ENCODE measurements at regions not wholly inside any gene's neighbourhood (a gene's known extent, or its start where the extent isn't known, plus 50 kb on each side); places are given as distances from the start of the nearest gene placed in this dataset.
"Not testable (repeated sequence)": the region's sequence is repeated elsewhere in the genome, so short reads cannot be mapped to it uniquely, and the experiment has no call there.

- no peak for ATAC-seq (ENCODE audit: low read depth)
- WGBS (ENCODE audit: insufficient coverage): 94% methylated on average over 3 of the region's 5 CpGs
- H3K4me1 Mint-ChIP-seq: no peaks in the 10 kb centered on the region
These were observed 249.5 kb upstream of the KCNG1 start for GRCh38 chr20:51272401-51272800.

GRCh38 chr20:51271931-51272330, 249.0 kb upstream of the KCNG1 start:
- CTCF ChIA-PET: interaction anchor here (1.5 kb wide), 1 partner anchor 35 kb away, joined by 4 read pairs; no protein-coding TSS in a partner anchor

More at GRCh38 chr20:51272401-51272800, 249.5 kb upstream of the KCNG1 start:
- Histone ChIP-seq H3K4me3 (ENCODE audit: control extremely low read depth in 1 of 5, extremely low read depth in 1 of 5, insufficient read depth in 1 of 5, low read depth in 2 of 5, low read length in 4 of 5) (no peak overlapping the region), H3K9ac (ENCODE audit: low read length) (no peak overlapping the region), H3K79me2 (ENCODE audit: control insufficient read depth, insufficient read depth, low read length) (no peaks in the 10 kb centered on the region), H4K20me1 (ENCODE audit: control insufficient read depth, insufficient read depth, low read length, poor library complexity, severe bottlenecking) (no peaks in the 10 kb centered on the region), H2AFZ (ENCODE audit: insufficient read depth, low read depth, low read length, poor library complexity, severe bottlenecking) (no peak overlapping the region), H3K27me3 (replicated peaks in 1 of 4; ENCODE audit: control extremely low read depth in 1 of 4, control insufficient read depth in 3 of 4, insufficient read depth in 4 of 4, low read length in 3 of 4) (peaks cover 0 to 21% (median 5%) of the 10 kb centered on the region in 4 experiments), H3K36me3 (replicated peaks in 1 of 2; ENCODE audit: control extremely low read depth in 1 of 2, control insufficient read depth in 1 of 2, extremely low read depth in 1 of 2, insufficient read depth in 2 of 2, low read length in 1 of 2) (no peaks in the 10 kb centered on the region), H3K4me1 (ENCODE audit: control insufficient read depth in 2 of 2, insufficient read depth in 2 of 2, low read length in 2 of 2) (peaks cover 0 to 3% of the 10 kb centered on the region in 2 donors), H3K9me3 (ENCODE audit: control extremely low read depth in 1 of 3, control insufficient read depth in 2 of 3, insufficient read depth in 1 of 3, low read length in 2 of 3) (peaks cover 0 to 17% (median 0%) of the 10 kb centered on the region in 3 donors), H3K27ac (ENCODE audit: low read length in 2 of 2) (no peak overlapping the region), H3K4me2 (replicated peaks; ENCODE audit: low read depth, low read length, poor library complexity, severe bottlenecking) (no peak overlapping the region)
- Mint-ChIP-seq H3K9me3 (ENCODE audit: insufficient read depth) (peaks cover 6% of the 10 kb centered on the region), H3K27ac (no peak overlapping the region), H3K4me3 (no peak overlapping the region), H3K27me3 (peaks cover 44% of the 10 kb centered on the region)
- intact Hi-C loops (cut with micrococcal nuclease): no loop called here
- TF ChIP-seq, protein P1, sequence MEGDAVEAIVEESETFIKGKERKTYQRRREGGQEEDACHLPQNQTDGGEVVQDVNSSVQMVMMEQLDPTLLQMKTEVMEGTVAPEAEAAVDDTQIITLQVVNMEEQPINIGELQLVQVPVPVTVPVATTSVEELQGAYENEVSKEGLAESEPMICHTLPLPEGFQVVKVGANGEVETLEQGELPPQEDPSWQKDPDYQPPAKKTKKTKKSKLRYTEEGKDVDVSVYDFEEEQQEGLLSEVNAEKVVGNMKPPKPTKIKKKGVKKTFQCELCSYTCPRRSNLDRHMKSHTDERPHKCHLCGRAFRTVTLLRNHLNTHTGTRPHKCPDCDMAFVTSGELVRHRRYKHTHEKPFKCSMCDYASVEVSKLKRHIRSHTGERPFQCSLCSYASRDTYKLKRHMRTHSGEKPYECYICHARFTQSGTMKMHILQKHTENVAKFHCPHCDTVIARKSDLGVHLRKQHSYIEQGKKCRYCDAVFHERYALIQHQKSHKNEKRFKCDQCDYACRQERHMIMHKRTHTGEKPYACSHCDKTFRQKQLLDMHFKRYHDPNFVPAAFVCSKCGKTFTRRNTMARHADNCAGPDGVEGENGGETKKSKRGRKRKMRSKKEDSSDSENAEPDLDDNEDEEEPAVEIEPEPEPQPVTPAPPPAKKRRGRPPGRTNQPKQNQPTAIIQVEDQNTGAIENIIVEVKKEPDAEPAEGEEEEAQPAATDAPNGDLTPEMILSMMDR (IDR thresholded peaks at IDR 0.05): no peak
- TF ChIP-seq EZH2 (IDR thresholded peaks at IDR 0.05; ENCODE audit: borderline replicate concordance, insufficient read depth, low read depth, low read length, poor library complexity, severe bottlenecking): no peak
- no peak for DNase-seq
- CTCF ChIA-PET: interaction anchor here (1.5 kb wide), 1 partner anchor 34 kb away, joined by 4 read pairs; no protein-coding TSS in a partner anchor
- POLR2A ChIA-PET: no interaction called here

GRCh38 chr20:51271289-51271688, 248.4 kb upstream of the KCNG1 start:
- DNase-seq; H3K9me3 Mint-ChIP-seq (ENCODE audit: insufficient read depth); H2AFZ ChIP-seq (ENCODE audit: insufficient read depth, low read depth, low read length, poor library complexity, severe bottlenecking); H3K4me1 ChIP-seq (ENCODE audit: control insufficient read depth in 2 of 2, insufficient read depth in 2 of 2, low read length in 2 of 2); H3K4me3 ChIP-seq (ENCODE audit: control extremely low read depth in 1 of 5, extremely low read depth in 1 of 5, insufficient read depth in 1 of 5, low read depth in 2 of 5, low read length in 4 of 5); H3K4me1 Mint-ChIP-seq; H3K36me3 ChIP-seq (replicated peaks in 1 of 2; ENCODE audit: control extremely low read depth in 1 of 2, control insufficient read depth in 1 of 2, extremely low read depth in 1 of 2, insufficient read depth in 2 of 2, low read length in 1 of 2); H3K27ac ChIP-seq (ENCODE audit: low read length in 2 of 2); H3K79me2 ChIP-seq (ENCODE audit: control insufficient read depth, insufficient read depth, low read length); H3K9ac ChIP-seq (ENCODE audit: low read length); ATAC-seq (ENCODE audit: low read depth); intact Hi-C loops (cut with micrococcal nuclease); H3K4me2 ChIP-seq (replicated peaks; ENCODE audit: low read depth, low read length, poor library complexity, severe bottlenecking); POLR2A ChIA-PET; H4K20me1 ChIP-seq (ENCODE audit: control insufficient read depth, insufficient read depth, low read length, poor library complexity, severe bottlenecking); H3K4me3 Mint-ChIP-seq; H3K27ac Mint-ChIP-seq: not testable (repeated sequence)
- CTCF ChIA-PET: interaction anchor here (1.5 kb wide), 1 partner anchor 36 kb away, joined by 4 read pairs; no protein-coding TSS in a partner anchor
- peaks cover 35% of the 10 kb centered on the region for H3K27me3 Mint-ChIP-seq
- peaks cover 0 to 21% (median 5%) of the 10 kb centered on the region in 4 experiments for H3K27me3 ChIP-seq (replicated peaks in 1 of 4; ENCODE audit: control extremely low read depth in 1 of 4, control insufficient read depth in 3 of 4, insufficient read depth in 4 of 4, low read length in 3 of 4)
- no CpG with 5 or more reads among the region's 2 CpGs for WGBS (ENCODE audit: insufficient coverage)
- H3K9me3 ChIP-seq (ENCODE audit: control extremely low read depth in 1 of 3, control insufficient read depth in 2 of 3, insufficient read depth in 1 of 3, low read length in 2 of 3): peaks cover 0 to 17% (median 0%) of the 10 kb centered on the region in 3 donors

More at GRCh38 chr20:51271931-51272330, 249.0 kb upstream of the KCNG1 start:
- H3K9me3 Mint-ChIP-seq (ENCODE audit: insufficient read depth): peaks cover 6% of the 10 kb centered on the region
- H3K4me1 Mint-ChIP-seq: no peaks in the 10 kb centered on the region
- Histone ChIP-seq H3K4me3 (ENCODE audit: control extremely low read depth in 1 of 5, extremely low read depth in 1 of 5, insufficient read depth in 1 of 5, low read depth in 2 of 5, low read length in 4 of 5) (no peak overlapping the region), H2AFZ (ENCODE audit: insufficient read depth, low read depth, low read length, poor library complexity, severe bottlenecking) (no peak overlapping the region), H3K9ac (ENCODE audit: low read length) (no peak overlapping the region), H3K36me3 (replicated peaks in 1 of 2; ENCODE audit: control extremely low read depth in 1 of 2, control insufficient read depth in 1 of 2, extremely low read depth in 1 of 2, insufficient read depth in 2 of 2, low read length in 1 of 2) (no peaks in the 10 kb centered on the region), H3K27me3 (replicated peaks in 1 of 4; ENCODE audit: control extremely low read depth in 1 of 4, control insufficient read depth in 3 of 4, insufficient read depth in 4 of 4, low read length in 3 of 4) (peaks cover 0 to 21% (median 5%) of the 10 kb centered on the region in 4 experiments), H3K9me3 (ENCODE audit: control extremely low read depth in 1 of 3, control insufficient read depth in 2 of 3, insufficient read depth in 1 of 3, low read length in 2 of 3) (peaks cover 0 to 17% (median 0%) of the 10 kb centered on the region in 3 donors), H3K4me2 (replicated peaks; ENCODE audit: low read depth, low read length, poor library complexity, severe bottlenecking) (no peak overlapping the region), H4K20me1 (ENCODE audit: control insufficient read depth, insufficient read depth, low read length, poor library complexity, severe bottlenecking) (no peaks in the 10 kb centered on the region), H3K4me1 (ENCODE audit: control insufficient read depth in 2 of 2, insufficient read depth in 2 of 2, low read length in 2 of 2) (peaks cover 0 to 3% of the 10 kb centered on the region in 2 donors), H3K79me2 (ENCODE audit: control insufficient read depth, insufficient read depth, low read length) (no peaks in the 10 kb centered on the region), H3K27ac (ENCODE audit: low read length in 2 of 2) (no peak overlapping the region)
- DNase-seq (no peak), ATAC-seq (ENCODE audit: low read depth) (no peak)
- POLR2A ChIA-PET: no interaction called here
- intact Hi-C loops (cut with micrococcal nuclease): no loop called here
- no peak overlapping the region for H3K27ac Mint-ChIP-seq
- H3K4me3 Mint-ChIP-seq: no peak overlapping the region
- WGBS (ENCODE audit: insufficient coverage): 97% methylated on average over 5 of the region's 7 CpGs
- peaks cover 41% of the 10 kb centered on the region for H3K27me3 Mint-ChIP-seq
- TF ChIP-seq, protein P1 (IDR thresholded peaks at IDR 0.05): no peak
- TF ChIP-seq EZH2 (IDR thresholded peaks at IDR 0.05; ENCODE audit: borderline replicate concordance, insufficient read depth, low read depth, low read length, poor library complexity, severe bottlenecking): no peak
